GM12872 (cell line): ENCODE measurements at regions not wholly inside any gene's neighbourhood (a gene's known extent, or its start where the extent isn't known, plus 50 kb on each side); places are given as distances from the start of the nearest gene placed in this dataset.

ENCODE experiments used
- CTCF ChIP-seq: IDR thresholded peaks from 3 replicates; pipeline ENCODE4 v1.5.1; 2011; ENCODE audit warnings: low read depth, mild to moderate bottlenecking, low read length, moderate library complexity; ENCODE audit not compliant: insufficient read depth

GRCh38 chr3:116966649-116967048 is 257.1 kb downstream of the TUSC7 start:
- no peak for TF ChIP-seq CTCF

DNA sequence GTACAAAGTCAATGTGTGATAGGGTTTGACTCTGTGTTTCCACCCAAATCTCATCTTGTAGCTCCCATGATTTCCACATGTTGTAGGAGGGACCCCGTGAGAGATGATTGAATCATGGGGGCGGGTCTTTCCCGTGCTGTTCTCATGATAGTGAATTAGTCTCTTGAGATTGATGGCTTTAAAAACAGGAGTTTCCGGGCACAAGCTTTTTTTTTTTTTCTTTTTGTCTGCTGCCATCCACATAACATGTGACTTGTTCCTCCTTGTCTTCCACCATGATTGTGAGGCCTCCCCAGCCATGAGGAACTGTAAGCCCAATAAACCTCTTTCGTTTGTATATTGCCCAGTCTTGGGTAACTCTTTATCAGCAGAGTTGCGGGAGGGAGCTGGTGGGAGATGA is 259.6 kb downstream of the TUSC7 start:
- no peak for TF ChIP-seq CTCF

- TF ChIP-seq CTCF = no peak
Measured at GRCh38 chr3:116969646-116970045, 260.1 kb downstream of the TUSC7 start.

GRCh38 chr3:116971531-116971930 is 262.0 kb downstream of the TUSC7 start:
- no peak for TF ChIP-seq CTCF

DNA sequence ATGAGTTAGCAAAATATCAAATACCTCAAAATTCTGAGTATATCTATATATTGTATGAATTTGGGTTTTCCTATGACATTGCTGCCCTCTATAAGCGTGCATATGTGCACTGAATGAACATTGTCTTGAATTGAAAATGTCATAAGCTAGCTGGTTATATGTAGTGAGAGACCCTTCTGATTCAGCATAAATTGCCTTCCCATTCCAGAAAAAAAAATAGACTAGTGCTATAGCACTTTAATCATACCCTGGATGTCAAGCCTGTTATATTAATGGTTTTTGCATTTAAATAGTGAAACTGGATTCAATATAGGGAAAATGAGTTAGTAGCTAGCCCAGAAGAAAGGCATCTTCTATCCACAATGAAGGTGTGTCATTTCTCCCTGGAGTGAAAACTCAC is 265.1 kb downstream of the TUSC7 start:
- TF ChIP-seq CTCF = no peak

DNA sequence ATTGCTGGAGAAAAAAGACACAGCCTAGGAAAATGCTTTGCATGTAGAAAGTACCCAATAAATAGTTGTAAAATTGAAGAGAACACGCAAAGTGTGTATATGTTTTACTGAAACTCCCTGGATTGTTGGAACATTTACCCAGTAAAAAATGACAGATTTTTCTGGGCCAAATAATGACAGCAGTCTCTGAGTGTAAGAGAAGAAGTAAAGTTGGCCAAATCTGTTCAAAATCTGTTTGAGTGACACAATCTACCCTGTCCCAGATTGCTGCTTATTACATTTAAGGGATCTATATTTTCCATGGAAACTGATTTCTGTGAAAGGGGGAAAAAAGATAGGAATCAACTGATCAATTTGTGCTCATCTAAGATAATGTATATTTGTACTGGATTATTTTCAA is 267.9 kb downstream of the TUSC7 start:
- no peak for TF ChIP-seq CTCF

DNA sequence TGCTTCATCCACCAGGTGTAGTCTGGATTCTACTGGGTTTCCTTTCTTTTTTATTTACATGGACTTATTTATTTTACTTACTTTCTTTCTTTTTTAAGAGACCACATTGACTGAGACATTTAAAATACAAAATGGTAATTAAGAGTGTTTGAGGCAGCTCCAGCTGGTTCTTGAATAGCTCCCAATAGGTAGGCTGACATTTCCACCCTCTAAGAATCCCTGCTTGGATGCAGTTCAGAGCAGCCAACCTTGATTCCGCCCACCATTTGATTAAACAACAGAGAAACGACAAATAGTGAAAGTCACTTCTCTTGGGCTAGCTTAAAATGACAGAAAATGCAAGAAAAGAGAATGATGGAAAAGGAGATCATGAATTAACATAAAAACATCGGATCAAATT is 270.5 kb downstream of the TUSC7 start:
- TF ChIP-seq CTCF = no peak

DNA sequence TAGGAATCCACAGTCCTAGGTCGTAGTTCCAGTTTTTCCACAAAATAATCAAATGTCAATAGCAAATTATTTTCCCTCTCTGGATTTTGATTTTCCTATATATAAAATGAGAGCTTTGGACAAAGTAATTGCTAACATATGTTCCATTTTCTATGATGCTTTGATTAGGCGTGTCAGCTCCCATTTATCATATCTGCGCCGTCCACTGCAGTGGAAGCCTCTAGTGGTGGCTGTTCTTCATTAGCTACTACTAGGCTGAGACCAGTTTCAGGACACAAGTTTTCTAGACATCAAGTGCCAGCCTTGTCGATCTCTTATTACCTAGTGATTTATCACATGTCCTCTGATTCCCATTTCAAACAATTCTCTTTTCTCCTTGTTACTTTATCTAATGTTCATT is 271.5 kb downstream of the TUSC7 start:
- TF ChIP-seq CTCF = no peak
